ENCODE measurements at regions not wholly inside any gene's neighbourhood (a gene's known extent, or its start where the extent isn't known, plus 50 kb on each side); places are given as distances from the start of the nearest gene placed in this dataset.

- no peak for DNase-seq
- Histone ChIP-seq H4K20me1 (ENCODE audit: insufficient read depth, low read depth, low read length) (no peaks in the 10 kb centered on the region), H3K9ac (ENCODE audit: low read length) (no peak overlapping the region), H3K4me3 (ENCODE audit: low read length) (no peak overlapping the region), H3K79me2 (ENCODE audit: low read length) (no peaks in the 10 kb centered on the region), H3K27me3 (ENCODE audit: low read length) (no peaks in the 10 kb centered on the region), H3K4me2 (ENCODE audit: low read depth, low read length, poor library complexity, severe bottlenecking) (no peak overlapping the region), H2AFZ (ENCODE audit: low read length) (no peak overlapping the region), H3K27ac (ENCODE audit: low read length) (no peak overlapping the region), H3K36me3 (ENCODE audit: insufficient read depth, low read length) (no peaks in the 10 kb centered on the region), H3K9me3 (ENCODE audit: low read length) (peaks cover 11% of the 10 kb centered on the region; the same call in 1 of the 2 replicates), H3K9me2 (replicated peaks; ENCODE audit: insufficient read depth, low read length) (no peaks in the 10 kb centered on the region), H3K4me1 (ENCODE audit: low read length) (no peaks in the 10 kb centered on the region)
These were observed 898.8 kb downstream of the TTLL7 start for GRCh38 chr1:83100133-83100532.

DNA sequence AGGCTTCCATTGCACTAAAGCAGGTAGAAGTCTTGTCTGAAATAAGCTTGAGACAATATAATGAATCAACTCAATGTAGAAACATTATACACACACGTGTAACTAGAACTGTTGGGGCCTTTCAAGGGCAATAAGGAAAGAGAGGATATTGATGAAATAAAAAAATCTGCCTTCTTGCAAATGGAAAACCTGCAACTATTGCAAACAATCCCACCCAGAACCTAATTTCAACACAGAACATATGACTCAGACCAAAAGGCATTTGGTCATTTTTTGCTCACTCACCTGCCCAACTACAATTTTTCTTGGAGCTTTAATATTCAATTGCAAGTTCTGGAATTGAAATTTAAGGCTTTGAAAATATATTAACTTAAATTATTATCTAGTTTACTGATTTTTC lies 900.1 kb downstream of the TTLL7 start:
- no peaks in the 10 kb centered on the region for H3K36me3 ChIP-seq (ENCODE audit: insufficient read depth, low read length)
- H3K4me3 ChIP-seq (ENCODE audit: low read length), result no peak overlapping the region
- H3K4me1 ChIP-seq (ENCODE audit: low read length), result no peaks in the 10 kb centered on the region
- H3K27me3 ChIP-seq (ENCODE audit: low read length), result no peaks in the 10 kb centered on the region
- peaks cover 12% of the 10 kb centered on the region; the same call in 1 of the 2 replicates for H3K9me3 ChIP-seq (ENCODE audit: low read length)
- no peak overlapping the region for H2AFZ ChIP-seq (ENCODE audit: low read length)
- DNase-seq, result no peak
- H4K20me1 ChIP-seq (ENCODE audit: insufficient read depth, low read depth, low read length), result no peaks in the 10 kb centered on the region
- no peaks in the 10 kb centered on the region for H3K9me2 ChIP-seq (replicated peaks; ENCODE audit: insufficient read depth, low read length)
- no peak overlapping the region for H3K4me2 ChIP-seq (ENCODE audit: low read depth, low read length, poor library complexity, severe bottlenecking)
- H3K9ac ChIP-seq (ENCODE audit: low read length), result no peak overlapping the region
- no peak overlapping the region for H3K27ac ChIP-seq (ENCODE audit: low read length)
- H3K79me2 ChIP-seq (ENCODE audit: low read length), result no peaks in the 10 kb centered on the region

DNA sequence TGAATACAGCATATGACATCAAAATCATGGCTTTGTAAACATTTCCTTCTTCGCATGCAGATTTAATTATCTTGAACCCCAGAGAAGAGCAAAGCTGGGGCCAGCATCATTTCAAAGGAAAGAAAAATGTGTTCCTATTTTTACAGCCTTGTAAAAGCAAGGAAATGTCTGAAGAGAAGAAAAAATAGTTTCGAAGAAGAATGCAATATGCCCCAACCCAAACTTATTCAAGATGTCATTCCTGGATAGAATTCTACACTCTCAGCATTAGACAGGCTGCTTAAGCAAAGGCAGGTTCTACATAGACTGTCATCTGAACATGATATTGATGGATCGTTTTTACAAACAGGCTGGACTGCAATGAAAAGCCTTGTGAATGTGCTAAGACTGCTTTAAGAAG lies 900.8 kb downstream of the TTLL7 start:
- Histone ChIP-seq H3K27me3 (ENCODE audit: low read length) (no peaks in the 10 kb centered on the region), H2AFZ (ENCODE audit: low read length) (no peak overlapping the region), H4K20me1 (ENCODE audit: insufficient read depth, low read depth, low read length) (no peaks in the 10 kb centered on the region), H3K79me2 (ENCODE audit: low read length) (no peaks in the 10 kb centered on the region), H3K4me1 (ENCODE audit: low read length) (no peaks in the 10 kb centered on the region), H3K4me3 (ENCODE audit: low read length) (no peak overlapping the region), H3K27ac (ENCODE audit: low read length) (no peak overlapping the region), H3K4me2 (ENCODE audit: low read depth, low read length, poor library complexity, severe bottlenecking) (no peak overlapping the region), H3K36me3 (ENCODE audit: insufficient read depth, low read length) (no peaks in the 10 kb centered on the region), H3K9me2 (replicated peaks; ENCODE audit: insufficient read depth, low read length) (no peaks in the 10 kb centered on the region), H3K9me3 (ENCODE audit: low read length) (peaks cover 16% of the 10 kb centered on the region; the same call in 1 of the 2 replicates), H3K9ac (ENCODE audit: low read length) (no peak overlapping the region)
- no peak for DNase-seq

GRCh38 chr1:83097715-83098114 lies 901.2 kb downstream of the TTLL7 start:
- Histone ChIP-seq H3K9me2 (replicated peaks; ENCODE audit: insufficient read depth, low read length) (no peaks in the 10 kb centered on the region), H3K4me2 (ENCODE audit: low read depth, low read length, poor library complexity, severe bottlenecking) (no peak overlapping the region), H3K79me2 (ENCODE audit: low read length) (no peaks in the 10 kb centered on the region), H3K27ac (ENCODE audit: low read length) (no peak overlapping the region), H3K4me1 (ENCODE audit: low read length) (no peaks in the 10 kb centered on the region), H3K9me3 (ENCODE audit: low read length) (peaks cover 16% of the 10 kb centered on the region; the same call in 1 of the 2 replicates), H3K36me3 (ENCODE audit: insufficient read depth, low read length) (no peaks in the 10 kb centered on the region), H4K20me1 (ENCODE audit: insufficient read depth, low read depth, low read length) (no peaks in the 10 kb centered on the region), H3K9ac (ENCODE audit: low read length) (no peak overlapping the region), H3K27me3 (ENCODE audit: low read length) (no peaks in the 10 kb centered on the region), H2AFZ (ENCODE audit: low read length) (no peak overlapping the region), H3K4me3 (ENCODE audit: low read length) (no peak overlapping the region)
- DNase-seq, result no peak

GRCh38 chr1:83095570-83095969 lies 903.4 kb downstream of the TTLL7 start:
- Histone ChIP-seq H3K4me1 (ENCODE audit: low read length) (no peaks in the 10 kb centered on the region), H3K4me2 (ENCODE audit: low read depth, low read length, poor library complexity, severe bottlenecking) (no peak overlapping the region), H3K9me3 (ENCODE audit: low read length) (peaks cover 19% of the 10 kb centered on the region; the same call in 1 of the 2 replicates), H2AFZ (ENCODE audit: low read length) (no peak overlapping the region), H4K20me1 (ENCODE audit: insufficient read depth, low read depth, low read length) (no peaks in the 10 kb centered on the region), H3K9me2 (replicated peaks; ENCODE audit: insufficient read depth, low read length) (no peaks in the 10 kb centered on the region), H3K4me3 (ENCODE audit: low read length) (no peak overlapping the region), H3K27ac (ENCODE audit: low read length) (no peak overlapping the region), H3K9ac (ENCODE audit: low read length) (no peak overlapping the region), H3K27me3 (ENCODE audit: low read length) (no peaks in the 10 kb centered on the region), H3K36me3 (ENCODE audit: insufficient read depth, low read length) (no peaks in the 10 kb centered on the region), H3K79me2 (ENCODE audit: low read length) (no peaks in the 10 kb centered on the region)
- no peak for DNase-seq

DNA sequence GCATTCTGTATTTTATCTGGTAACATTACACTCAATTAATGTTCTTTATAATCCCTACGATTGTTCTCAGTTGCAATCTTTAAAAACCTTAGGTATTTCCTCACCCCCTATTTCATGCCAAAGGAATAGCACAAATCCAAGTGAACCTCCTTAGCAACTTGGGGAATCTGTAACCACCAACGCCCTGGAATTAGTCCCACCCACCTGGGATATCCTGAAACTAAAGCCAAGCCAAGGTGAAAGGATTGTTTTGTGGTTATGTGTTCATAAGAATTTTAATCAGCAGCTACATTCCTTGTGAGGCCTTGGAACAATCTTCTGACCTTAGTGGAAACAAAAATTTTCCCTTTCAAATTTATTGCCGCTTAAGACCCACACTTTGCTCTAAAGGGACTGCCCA lies 908.7 kb downstream of the TTLL7 start:
- DNase-seq, result no peak
- Histone ChIP-seq H3K9me2 (replicated peaks; ENCODE audit: insufficient read depth, low read length) (no peaks in the 10 kb centered on the region), H2AFZ (ENCODE audit: low read length) (no peak overlapping the region), H3K4me3 (ENCODE audit: low read length) (no peak overlapping the region), H3K4me2 (ENCODE audit: low read depth, low read length, poor library complexity, severe bottlenecking) (no peak overlapping the region), H3K9me3 (ENCODE audit: low read length) (peaks cover 22% of the 10 kb centered on the region; the same call in 1 of the 2 replicates), H3K27ac (ENCODE audit: low read length) (no peak overlapping the region), H3K9ac (ENCODE audit: low read length) (no peak overlapping the region), H4K20me1 (ENCODE audit: insufficient read depth, low read depth, low read length) (no peaks in the 10 kb centered on the region), H3K79me2 (ENCODE audit: low read length) (no peaks in the 10 kb centered on the region), H3K4me1 (ENCODE audit: low read length) (no peaks in the 10 kb centered on the region), H3K36me3 (ENCODE audit: insufficient read depth, low read length) (no peaks in the 10 kb centered on the region), H3K27me3 (ENCODE audit: low read length) (no peaks in the 10 kb centered on the region)

- no peaks in the 10 kb centered on the region for H4K20me1 ChIP-seq (ENCODE audit: insufficient read depth, low read depth, low read length)
- H3K4me3 ChIP-seq (ENCODE audit: low read length), result no peak overlapping the region
- H3K27ac ChIP-seq (ENCODE audit: low read length), result no peak overlapping the region
- no peaks in the 10 kb centered on the region for H3K36me3 ChIP-seq (ENCODE audit: insufficient read depth, low read length)
- no peaks in the 10 kb centered on the region for H3K27me3 ChIP-seq (ENCODE audit: low read length)
- H3K79me2 ChIP-seq (ENCODE audit: low read length), result no peaks in the 10 kb centered on the region
- H3K4me1 ChIP-seq (ENCODE audit: low read length), result no peaks in the 10 kb centered on the region
- no peak overlapping the region for H3K4me2 ChIP-seq (ENCODE audit: low read depth, low read length, poor library complexity, severe bottlenecking)
- no peak overlapping the region for H2AFZ ChIP-seq (ENCODE audit: low read length)
- no peaks in the 10 kb centered on the region for H3K9me2 ChIP-seq (replicated peaks; ENCODE audit: insufficient read depth, low read length)
- no peak overlapping the region for H3K9ac ChIP-seq (ENCODE audit: low read length)
- peaks cover 13% of the 10 kb centered on the region; the same call in 1 of the 2 replicates for H3K9me3 ChIP-seq (ENCODE audit: low read length)
- no peak for DNase-seq
These were observed 911.1 kb downstream of the TTLL7 start for GRCh38 chr1:83087851-83088250.

DNA sequence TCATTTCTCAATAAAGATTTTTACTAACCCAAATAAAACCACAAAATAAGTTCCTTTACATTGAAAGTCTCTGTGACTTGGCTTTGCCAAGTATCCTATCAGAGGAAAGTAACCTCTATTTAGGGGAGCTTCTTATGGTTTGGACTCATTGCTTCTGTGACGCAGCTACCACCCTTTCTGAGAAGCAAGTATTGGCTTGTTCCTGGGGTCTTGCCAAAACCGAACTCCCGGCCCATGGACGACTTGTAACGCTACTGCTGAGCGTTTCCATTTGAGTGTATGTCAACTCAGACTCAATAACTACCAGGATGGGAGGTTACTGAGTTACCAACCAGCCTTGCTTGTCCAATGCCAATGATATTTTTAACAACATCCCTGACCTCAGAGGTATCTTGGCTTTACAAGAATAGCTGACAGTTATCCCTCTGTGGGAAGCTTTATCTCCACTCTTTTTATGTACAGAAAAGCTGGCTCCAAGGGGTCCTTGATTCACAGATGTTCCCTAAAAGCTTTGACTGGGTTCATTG lies 911.9 kb downstream of the TTLL7 start:
- Histone ChIP-seq H2AFZ (ENCODE audit: low read length) (no peak overlapping the region), H3K9ac (ENCODE audit: low read length) (no peak overlapping the region), H3K79me2 (ENCODE audit: low read length) (no peaks in the 10 kb centered on the region), H3K27me3 (ENCODE audit: low read length) (no peaks in the 10 kb centered on the region), H3K9me2 (replicated peaks; ENCODE audit: insufficient read depth, low read length) (no peaks in the 10 kb centered on the region), H3K36me3 (ENCODE audit: insufficient read depth, low read length) (no peaks in the 10 kb centered on the region), H3K9me3 (ENCODE audit: low read length) (peaks cover 13% of the 10 kb centered on the region; the same call in 1 of the 2 replicates), H3K4me2 (ENCODE audit: low read depth, low read length, poor library complexity, severe bottlenecking) (no peak overlapping the region), H4K20me1 (ENCODE audit: insufficient read depth, low read depth, low read length) (no peaks in the 10 kb centered on the region), H3K4me1 (ENCODE audit: low read length) (no peaks in the 10 kb centered on the region), H3K4me3 (ENCODE audit: low read length) (no peak overlapping the region), H3K27ac (ENCODE audit: low read length) (no peak overlapping the region)
- DNase-seq, result no peak
